NCI-H2107 (cell line): ENCODE measurements at regions not wholly inside any gene's neighbourhood (a gene's known extent, or its start where the extent isn't known, plus 50 kb on each side); places are given as distances from the start of the nearest gene placed in this dataset.
"Not testable (repeated sequence)": the region's sequence is repeated elsewhere in the genome, so short reads cannot be mapped to it uniquely, and the experiment has no call there.

ENCODE experiments used
- DNase-seq: peaks from one replicate; lab custom pipeline; 2025; lab: John Stamatoyannopoulos, UW

- DNase-seq = no peak
Observed at GRCh38 chr6:71203206-71203605, 85.4 kb upstream of the OGFRL1 start.

- DNase-seq = no peak
Observed at GRCh38 chr6:71204741-71205140, 83.9 kb upstream of the OGFRL1 start.

GRCh38 chr6:71205336-71205956, 83.2 kb upstream of the OGFRL1 start:
- no peak for DNase-seq

GRCh38 chr6:71206089-71206488, 82.5 kb upstream of the OGFRL1 start:
- no peak for DNase-seq

- DNase-seq = no peak
Observed at GRCh38 chr6:71209206-71209605, 79.4 kb upstream of the OGFRL1 start.

GRCh38 chr6:71209626-71210025, 79.0 kb upstream of the OGFRL1 start:
- no peak for DNase-seq

- no peak for DNase-seq
Observed at GRCh38 chr6:71211799-71212198, 76.8 kb upstream of the OGFRL1 start.

GRCh38 chr6:71220466-71220865, 68.1 kb upstream of the OGFRL1 start:
- no peak for DNase-seq

- DNase-seq = no peak
Observed at GRCh38 chr6:71222671-71223070, 65.9 kb upstream of the OGFRL1 start.

- no peak for DNase-seq
Observed at GRCh38 chr6:71224011-71224410, 64.6 kb upstream of the OGFRL1 start.

- no peak for DNase-seq
Observed at GRCh38 chr6:71226151-71226550, 62.5 kb upstream of the OGFRL1 start.

GRCh38 chr6:71228461-71229041, 60.1 kb upstream of the OGFRL1 start:
- no peak for DNase-seq

- no peak for DNase-seq
Observed at GRCh38 chr6:71229477-71229876, 59.1 kb upstream of the OGFRL1 start.

GRCh38 chr6:71232890-71233289, 55.7 kb upstream of the OGFRL1 start:
- not testable (repeated sequence) for DNase-seq

GRCh38 chr6:71236926-71237434, 51.6 kb upstream of the OGFRL1 start:
- DNase-seq = no peak

GRCh38 chr6:71238351-71238750, 50.3 kb upstream of the OGFRL1 start:
- no peak for DNase-seq
